ENCODE measurements at regions not wholly inside any gene's neighbourhood (a gene's known extent, or its start where the extent isn't known, plus 50 kb on each side); places are given as distances from the start of the nearest gene placed in this dataset.
"Not testable (repeated sequence)": the region's sequence is repeated elsewhere in the genome, so short reads cannot be mapped to it uniquely, and the experiment has no call there.

DNA sequence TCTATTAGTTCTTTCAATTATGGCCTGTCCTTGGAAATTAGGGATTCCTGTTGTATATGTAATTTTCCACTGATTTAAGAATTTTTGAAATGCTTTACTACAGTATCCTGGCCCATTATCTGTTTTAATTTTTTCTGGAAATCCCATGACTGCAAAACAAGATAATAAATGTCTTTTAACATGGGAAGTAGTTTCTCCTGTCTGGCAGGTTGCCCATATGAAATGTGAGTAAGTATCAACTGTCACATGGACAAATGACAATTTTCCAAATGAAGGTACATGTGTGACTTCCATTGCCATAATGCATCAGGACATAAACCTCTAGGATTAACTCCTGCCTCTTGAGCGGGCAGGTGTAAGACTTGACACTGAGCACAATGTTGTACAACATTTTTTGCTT, 71.9 kb upstream of the ZNF195 start:
- TF ChIP-seq POLR2AphosphoS5 (IDR thresholded peaks at IDR 0.05); SMC3 (conservative IDR thresholded peaks at IDR 0.05; ENCODE audit: poor library complexity); RAD21 (conservative IDR thresholded peaks at IDR 0.05); CTCF (IDR thresholded peaks at IDR 0.05; ENCODE audit: poor library complexity, severe bottlenecking); EP300 (conservative IDR thresholded peaks at IDR 0.05; ENCODE audit: poor library complexity, severe bottlenecking); EZH2 (IDR thresholded peaks at IDR 0.05; ENCODE audit: borderline replicate concordance, insufficient read depth, low read length, poor library complexity, severe bottlenecking): not testable (repeated sequence)

All from neural cell (in vitro differentiated cells).